ELR (cell line): ENCODE measurements at regions not wholly inside any gene's neighbourhood (a gene's known extent, or its start where the extent isn't known, plus 50 kb on each side); places are given as distances from the start of the nearest gene placed in this dataset.
A peak's percentile ranks its signal among the peaks of the same experiment; 100 is the strongest.

Experiments
- DNase-seq: peaks from one replicate; pipeline ENCODE4 v3.0.0-alpha.2; 2015; ENCODE audit warnings: low read depth

GRCh38 chr2:41775366-41776025 lies 272.3 kb upstream of the PKDCC start:
- DNase-seq: no peak

GRCh38 chr2:41779888-41780287 lies 267.9 kb upstream of the PKDCC start:
- no peak for DNase-seq

GRCh38 chr2:41782306-41783158 lies 265.3 kb upstream of the PKDCC start:
- DNase-seq: peak; percentile 49

DNA sequence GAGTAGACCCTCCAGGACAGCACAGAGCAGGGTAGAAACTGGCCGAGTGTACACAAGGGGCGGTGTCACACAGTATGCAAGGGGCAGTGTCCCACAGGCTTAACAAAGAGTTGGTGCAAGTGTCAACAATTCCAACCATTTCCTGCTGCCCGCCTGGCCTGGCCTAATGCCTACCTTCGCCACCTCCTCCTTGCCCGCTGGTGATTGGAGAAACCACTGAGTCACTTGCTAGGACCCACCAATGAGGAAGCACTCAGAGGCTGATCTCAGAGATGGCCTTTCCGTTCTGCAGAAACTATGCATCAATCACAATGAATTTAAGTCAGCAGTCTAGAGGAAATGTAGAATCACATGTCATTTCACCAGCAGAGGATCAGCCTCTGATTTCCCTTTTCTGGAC lies 263.3 kb upstream of the PKDCC start:
- DNase-seq: peak; percentile 8

GRCh38 chr2:41785251-41786022 lies 262.4 kb upstream of the PKDCC start:
- DNase-seq: no peak

GRCh38 chr2:41791523-41791922 lies 256.3 kb upstream of the PKDCC start:
- DNase-seq: peak; percentile 40

DNA sequence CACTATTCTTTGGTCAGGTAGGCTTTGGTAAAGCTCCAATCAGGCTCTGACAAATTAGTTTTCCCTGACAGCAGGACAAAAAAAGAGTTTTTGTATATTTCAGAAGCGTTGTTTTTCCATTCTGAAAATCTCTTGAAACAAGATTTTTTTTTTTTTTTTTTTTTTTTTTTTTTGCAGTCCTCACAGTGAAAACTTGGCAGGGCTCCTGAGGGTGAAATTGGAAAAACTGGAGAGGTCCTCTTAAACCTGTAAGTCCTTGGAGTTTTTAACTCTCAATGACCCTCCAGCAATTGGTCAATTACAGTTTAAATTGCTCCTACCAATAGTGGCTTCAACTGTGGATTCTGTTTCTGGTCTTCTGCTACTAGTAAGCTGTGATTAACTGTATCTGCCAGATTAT lies 244.5 kb upstream of the PKDCC start:
- no peak for DNase-seq

- DNase-seq: no peak
These were observed 241.5 kb upstream of the PKDCC start for GRCh38 chr2:41806286-41806685.

GRCh38 chr2:41821167-41821566 lies 226.7 kb upstream of the PKDCC start:
- DNase-seq: no peak

DNA sequence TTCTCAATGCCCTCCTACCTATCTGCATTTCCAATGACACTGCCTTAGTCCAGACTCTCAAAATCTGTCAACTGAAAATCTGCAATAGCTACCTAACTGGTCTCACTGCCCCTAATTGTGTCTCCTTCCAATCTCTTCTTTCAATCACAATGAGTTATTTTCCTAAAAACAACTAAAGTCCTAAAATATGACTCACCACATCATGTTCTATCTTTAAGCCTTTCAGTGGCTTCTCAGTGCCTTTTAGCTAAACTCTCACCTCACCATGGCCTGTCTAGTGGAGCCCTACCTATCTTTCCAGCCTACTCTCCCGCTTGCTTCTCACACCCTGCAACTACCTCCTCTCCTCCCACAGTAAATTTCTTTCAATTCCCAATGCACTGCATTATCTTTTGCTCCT lies 220.9 kb upstream of the PKDCC start:
- DNase-seq: no peak

DNA sequence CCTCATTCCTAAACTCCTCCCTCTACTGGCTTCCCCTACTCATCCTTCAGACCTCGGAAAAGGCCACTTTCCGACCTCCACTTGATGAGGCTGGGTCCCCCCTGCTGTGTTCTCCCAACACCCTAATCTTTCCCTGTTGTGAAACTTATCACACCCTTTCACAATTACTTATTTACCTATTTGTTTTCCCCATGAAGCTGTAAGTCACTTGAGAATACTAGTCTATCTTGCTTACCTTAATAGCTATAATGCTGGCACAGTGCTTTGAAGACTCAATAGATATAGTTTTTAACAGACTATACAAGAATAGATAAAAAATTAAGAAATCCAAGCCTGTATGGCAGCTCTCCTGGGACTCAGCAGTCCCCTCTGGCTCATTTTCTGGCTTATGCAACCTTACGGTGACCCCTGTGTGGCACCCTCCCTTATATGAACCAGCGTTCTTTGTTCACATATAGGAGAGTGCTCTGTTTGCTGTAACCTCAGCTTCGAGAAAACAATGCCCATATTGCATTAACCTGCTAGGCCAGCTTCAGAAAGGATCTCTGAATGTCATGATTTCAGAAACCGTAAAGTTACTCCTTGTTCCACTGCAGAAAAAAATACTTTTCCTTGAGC lies 220.4 kb upstream of the PKDCC start:
- DNase-seq: no peak

DNA sequence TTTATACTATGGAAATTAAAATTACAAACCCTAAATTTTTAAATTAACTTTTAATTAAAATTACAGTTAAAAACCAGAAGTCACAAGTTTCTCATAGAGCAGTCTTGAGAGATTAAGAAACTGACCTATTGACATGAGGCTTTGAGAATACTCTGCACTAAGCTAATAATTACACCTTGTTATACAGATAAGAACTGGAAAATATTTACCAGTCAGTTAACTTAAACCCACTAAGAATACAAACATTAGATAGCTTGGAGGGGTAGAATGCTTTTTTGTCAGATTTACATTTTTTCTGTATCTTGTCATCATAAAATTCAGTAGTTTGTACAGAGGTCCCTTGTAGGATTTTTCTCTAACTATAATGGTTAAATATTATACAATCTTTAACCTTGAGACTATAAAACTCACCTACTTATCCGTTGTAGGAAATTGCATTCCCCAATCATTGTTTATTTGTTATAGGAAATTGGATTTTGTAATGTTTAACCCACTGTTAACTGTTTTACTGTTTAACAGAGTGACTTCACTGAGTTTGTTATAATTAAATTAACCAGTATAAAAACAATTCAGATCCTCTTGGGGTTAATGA lies 219.7 kb upstream of the PKDCC start:
- no peak for DNase-seq

DNA sequence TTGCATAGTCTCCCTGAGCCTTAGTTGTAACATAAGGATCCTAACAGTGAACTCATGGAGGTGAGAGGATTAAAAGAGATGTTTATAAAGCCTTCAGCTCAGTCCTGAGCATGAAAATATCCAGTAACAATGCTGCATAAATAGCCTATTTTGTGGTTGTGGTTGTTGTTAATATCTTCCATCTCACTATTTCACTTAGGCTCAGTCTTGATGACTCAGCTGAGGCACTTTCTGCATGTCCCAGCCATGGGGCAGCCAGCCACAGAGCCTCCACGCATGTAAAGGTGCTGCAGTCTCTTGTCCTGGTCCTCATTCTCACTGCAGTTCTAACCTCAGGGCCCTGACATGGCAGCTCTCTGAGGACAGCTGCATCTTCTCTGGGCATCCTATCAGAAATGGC lies 218.8 kb upstream of the PKDCC start:
- no peak for DNase-seq

- no peak for DNase-seq
These were observed 217.2 kb upstream of the PKDCC start for GRCh38 chr2:41830600-41830999.

DNA sequence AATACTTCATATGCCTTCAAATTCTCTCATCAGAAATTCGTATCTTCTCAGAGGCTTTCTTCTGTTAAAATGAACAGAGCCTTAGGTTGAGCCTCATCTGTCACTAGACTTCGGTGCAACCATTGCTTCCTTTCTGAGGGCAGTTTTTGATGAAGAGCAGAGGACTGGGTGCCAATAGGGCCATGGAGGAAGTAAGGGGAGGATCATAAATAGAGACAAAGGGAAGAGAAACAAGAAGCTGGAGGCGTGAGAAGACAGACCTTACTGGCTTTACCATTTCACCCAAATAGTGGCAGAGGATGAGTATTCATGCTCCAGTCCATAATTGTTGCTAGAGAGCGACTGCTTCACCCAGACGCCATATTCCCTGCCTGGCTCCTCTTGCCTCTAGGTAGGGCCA lies 215.6 kb upstream of the PKDCC start:
- no peak for DNase-seq

- no peak for DNase-seq
These were observed 212.4 kb upstream of the PKDCC start for GRCh38 chr2:41835401-41835800.

- peak; percentile 68 for DNase-seq
These were observed 210.9 kb upstream of the PKDCC start for GRCh38 chr2:41836948-41837347.

DNA sequence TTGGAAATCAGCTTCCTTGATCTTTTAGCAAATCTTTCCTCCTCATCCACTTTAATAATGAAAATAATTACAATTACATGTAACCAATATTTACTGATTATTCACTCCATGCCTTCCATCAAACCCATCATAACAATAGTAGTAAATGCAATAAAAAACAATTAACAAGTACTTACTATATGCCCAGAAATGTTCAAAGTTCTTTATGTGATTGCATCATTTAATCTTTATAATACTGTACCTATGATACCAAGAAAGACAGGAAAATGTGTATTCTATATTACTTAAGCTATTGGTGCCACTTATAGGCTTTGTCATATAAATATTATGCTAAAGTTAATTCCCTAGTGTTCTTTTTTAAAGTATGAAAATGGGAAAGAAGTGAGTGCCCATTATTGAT lies 210.2 kb upstream of the PKDCC start:
- no peak for DNase-seq

DNA sequence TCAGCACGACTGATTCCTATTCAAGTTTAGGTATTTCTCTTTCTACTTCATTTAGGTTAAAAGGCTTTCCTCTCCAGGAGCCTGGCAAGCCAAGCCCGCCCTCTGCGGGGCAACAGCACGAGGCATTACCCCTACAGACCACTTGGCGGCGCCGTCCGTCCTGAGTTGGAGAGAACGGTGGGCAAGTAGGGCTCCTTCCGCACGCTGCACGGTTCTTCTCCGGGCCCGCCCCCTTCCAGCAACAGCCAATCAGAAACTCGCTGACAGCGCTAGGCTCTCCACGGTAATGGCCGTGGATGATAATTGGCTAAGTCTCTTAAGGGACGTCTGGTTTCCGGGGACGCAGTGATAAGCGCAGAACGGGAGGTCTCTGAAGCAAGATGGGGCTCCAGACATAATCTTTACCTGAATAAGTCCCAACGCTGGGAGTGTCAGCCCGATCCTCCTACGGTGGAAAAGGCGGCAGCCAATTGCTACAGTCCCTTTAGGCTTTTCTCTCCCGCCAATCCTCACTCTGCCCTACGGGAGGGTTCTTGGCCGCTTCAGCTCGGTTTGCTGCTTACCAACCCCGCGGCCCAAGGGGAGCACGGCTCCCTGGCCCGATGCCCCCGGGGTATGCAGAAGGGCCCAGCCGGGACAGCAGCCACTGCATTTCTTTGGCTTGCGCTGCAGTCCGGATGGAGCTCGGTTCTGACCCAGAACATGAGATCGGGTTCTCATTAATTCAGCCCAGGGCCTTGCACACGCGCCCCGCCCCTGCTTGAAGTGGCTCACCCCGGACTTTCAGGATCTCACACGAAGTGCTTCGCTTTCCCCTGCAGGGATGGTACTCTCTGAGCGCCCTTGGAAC lies 206.9 kb upstream of the PKDCC start:
- peak; percentile 98 for DNase-seq

DNA sequence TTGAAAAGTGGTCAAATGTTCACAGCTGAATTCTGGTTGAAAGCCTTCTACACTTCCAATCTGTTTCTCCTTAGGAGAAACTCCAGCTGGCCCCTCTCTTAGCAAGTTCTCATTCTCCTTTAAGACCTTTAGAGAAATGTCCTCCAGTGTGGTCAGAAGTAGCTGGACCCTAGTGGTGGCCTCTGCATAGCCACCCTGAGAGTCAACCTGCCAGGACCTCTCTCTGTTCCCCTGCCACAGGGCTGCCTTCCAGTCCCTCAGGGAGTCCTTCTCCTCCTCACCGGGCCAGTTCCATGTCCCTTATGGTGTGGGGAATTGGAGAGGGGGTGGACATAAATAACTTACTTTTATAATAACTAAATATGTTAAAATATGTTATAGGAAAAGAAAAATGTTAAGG lies 200.9 kb upstream of the PKDCC start:
- DNase-seq: no peak
